ENCODE measurements at regions not wholly inside any gene's neighbourhood (a gene's known extent, or its start where the extent isn't known, plus 50 kb on each side); places are given as distances from the start of the nearest gene placed in this dataset.

DNA sequence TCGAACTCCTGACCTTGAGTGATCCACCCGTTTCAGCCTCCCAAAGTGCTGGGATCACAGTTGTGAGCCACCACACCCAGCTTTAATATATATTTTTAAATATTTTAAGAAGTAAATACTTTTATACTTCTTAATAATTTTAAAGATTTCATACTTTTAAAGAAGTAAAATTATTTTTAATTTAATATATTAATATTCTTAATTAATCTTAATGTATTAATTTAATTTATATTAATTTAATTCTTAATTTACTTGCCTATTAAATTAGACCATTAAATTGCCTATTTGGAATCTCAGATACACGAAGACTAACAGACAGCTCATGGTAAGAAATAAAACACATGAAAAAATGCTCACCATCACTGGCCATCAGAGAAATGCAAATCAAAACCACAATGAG lies 1087.4 kb downstream of the CDH18 start (continued):
- TF ChIP-seq, protein P1, sequence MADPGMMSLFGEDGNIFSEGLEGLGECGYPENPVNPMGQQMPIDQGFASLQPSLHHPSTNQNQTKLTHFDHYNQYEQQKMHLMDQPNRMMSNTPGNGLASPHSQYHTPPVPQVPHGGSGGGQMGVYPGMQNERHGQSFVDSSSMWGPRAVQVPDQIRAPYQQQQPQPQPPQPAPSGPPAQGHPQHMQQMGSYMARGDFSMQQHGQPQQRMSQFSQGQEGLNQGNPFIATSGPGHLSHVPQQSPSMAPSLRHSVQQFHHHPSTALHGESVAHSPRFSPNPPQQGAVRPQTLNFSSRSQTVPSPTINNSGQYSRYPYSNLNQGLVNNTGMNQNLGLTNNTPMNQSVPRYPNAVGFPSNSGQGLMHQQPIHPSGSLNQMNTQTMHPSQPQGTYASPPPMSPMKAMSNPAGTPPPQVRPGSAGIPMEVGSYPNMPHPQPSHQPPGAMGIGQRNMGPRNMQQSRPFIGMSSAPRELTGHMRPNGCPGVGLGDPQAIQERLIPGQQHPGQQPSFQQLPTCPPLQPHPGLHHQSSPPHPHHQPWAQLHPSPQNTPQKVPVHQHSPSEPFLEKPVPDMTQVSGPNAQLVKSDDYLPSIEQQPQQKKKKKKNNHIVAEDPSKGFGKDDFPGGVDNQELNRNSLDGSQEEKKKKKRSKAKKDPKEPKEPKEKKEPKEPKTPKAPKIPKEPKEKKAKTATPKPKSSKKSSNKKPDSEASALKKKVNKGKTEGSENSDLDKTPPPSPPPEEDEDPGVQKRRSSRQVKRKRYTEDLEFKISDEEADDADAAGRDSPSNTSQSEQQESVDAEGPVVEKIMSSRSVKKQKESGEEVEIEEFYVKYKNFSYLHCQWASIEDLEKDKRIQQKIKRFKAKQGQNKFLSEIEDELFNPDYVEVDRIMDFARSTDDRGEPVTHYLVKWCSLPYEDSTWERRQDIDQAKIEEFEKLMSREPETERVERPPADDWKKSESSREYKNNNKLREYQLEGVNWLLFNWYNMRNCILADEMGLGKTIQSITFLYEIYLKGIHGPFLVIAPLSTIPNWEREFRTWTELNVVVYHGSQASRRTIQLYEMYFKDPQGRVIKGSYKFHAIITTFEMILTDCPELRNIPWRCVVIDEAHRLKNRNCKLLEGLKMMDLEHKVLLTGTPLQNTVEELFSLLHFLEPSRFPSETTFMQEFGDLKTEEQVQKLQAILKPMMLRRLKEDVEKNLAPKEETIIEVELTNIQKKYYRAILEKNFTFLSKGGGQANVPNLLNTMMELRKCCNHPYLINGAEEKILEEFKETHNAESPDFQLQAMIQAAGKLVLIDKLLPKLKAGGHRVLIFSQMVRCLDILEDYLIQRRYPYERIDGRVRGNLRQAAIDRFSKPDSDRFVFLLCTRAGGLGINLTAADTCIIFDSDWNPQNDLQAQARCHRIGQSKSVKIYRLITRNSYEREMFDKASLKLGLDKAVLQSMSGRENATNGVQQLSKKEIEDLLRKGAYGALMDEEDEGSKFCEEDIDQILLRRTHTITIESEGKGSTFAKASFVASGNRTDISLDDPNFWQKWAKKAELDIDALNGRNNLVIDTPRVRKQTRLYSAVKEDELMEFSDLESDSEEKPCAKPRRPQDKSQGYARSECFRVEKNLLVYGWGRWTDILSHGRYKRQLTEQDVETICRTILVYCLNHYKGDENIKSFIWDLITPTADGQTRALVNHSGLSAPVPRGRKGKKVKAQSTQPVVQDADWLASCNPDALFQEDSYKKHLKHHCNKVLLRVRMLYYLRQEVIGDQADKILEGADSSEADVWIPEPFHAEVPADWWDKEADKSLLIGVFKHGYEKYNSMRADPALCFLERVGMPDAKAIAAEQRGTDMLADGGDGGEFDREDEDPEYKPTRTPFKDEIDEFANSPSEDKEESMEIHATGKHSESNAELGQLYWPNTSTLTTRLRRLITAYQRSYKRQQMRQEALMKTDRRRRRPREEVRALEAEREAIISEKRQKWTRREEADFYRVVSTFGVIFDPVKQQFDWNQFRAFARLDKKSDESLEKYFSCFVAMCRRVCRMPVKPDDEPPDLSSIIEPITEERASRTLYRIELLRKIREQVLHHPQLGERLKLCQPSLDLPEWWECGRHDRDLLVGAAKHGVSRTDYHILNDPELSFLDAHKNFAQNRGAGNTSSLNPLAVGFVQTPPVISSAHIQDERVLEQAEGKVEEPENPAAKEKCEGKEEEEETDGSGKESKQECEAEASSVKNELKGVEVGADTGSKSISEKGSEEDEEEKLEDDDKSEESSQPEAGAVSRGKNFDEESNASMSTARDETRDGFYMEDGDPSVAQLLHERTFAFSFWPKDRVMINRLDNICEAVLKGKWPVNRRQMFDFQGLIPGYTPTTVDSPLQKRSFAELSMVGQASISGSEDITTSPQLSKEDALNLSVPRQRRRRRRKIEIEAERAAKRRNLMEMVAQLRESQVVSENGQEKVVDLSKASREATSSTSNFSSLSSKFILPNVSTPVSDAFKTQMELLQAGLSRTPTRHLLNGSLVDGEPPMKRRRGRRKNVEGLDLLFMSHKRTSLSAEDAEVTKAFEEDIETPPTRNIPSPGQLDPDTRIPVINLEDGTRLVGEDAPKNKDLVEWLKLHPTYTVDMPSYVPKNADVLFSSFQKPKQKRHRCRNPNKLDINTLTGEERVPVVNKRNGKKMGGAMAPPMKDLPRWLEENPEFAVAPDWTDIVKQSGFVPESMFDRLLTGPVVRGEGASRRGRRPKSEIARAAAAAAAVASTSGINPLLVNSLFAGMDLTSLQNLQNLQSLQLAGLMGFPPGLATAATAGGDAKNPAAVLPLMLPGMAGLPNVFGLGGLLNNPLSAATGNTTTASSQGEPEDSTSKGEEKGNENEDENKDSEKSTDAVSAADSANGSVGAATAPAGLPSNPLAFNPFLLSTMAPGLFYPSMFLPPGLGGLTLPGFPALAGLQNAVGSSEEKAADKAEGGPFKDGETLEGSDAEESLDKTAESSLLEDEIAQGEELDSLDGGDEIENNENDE (IDR thresholded peaks at IDR 0.05; ENCODE audit: insufficient replicate concordance, low read length): no peak
- TF ChIP-seq NANOG (IDR thresholded peaks at IDR 0.05; ENCODE audit: insufficient read depth, low read depth, low read length, poor library complexity, severe bottlenecking) (no peak), SIX5 (IDR thresholded peaks at IDR 0.05; ENCODE audit: low read depth, low read length) (no peak), RNF2 (IDR thresholded peaks at IDR 0.05; ENCODE audit: borderline replicate concordance, low read depth, low read length, missing control alignments, poor library complexity, severe bottlenecking) (no peak), CHD1 (IDR thresholded peaks at IDR 0.05; ENCODE audit: low read depth, low read length) (no peak), BACH1 (IDR thresholded peaks at IDR 0.05; ENCODE audit: low read length) (no peak)
- TF ChIP-seq, protein P2, sequence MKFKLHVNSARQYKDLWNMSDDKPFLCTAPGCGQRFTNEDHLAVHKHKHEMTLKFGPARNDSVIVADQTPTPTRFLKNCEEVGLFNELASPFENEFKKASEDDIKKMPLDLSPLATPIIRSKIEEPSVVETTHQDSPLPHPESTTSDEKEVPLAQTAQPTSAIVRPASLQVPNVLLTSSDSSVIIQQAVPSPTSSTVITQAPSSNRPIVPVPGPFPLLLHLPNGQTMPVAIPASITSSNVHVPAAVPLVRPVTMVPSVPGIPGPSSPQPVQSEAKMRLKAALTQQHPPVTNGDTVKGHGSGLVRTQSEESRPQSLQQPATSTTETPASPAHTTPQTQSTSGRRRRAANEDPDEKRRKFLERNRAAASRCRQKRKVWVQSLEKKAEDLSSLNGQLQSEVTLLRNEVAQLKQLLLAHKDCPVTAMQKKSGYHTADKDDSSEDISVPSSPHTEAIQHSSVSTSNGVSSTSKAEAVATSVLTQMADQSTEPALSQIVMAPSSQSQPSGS (IDR thresholded peaks at IDR 0.05; ENCODE audit: low read length): no peak

Data from H1 (cell line).